Hematopoietic multipotent progenitor cell (in vitro differentiated cells): ENCODE measurements at regions not wholly inside any gene's neighbourhood (a gene's known extent, or its start where the extent isn't known, plus 50 kb on each side); places are given as distances from the start of the nearest gene placed in this dataset.
A peak's percentile ranks its signal among the peaks of the same experiment; 100 is the strongest.

Source experiments
- DNase-seq, 3 donors: peaks; one replicate each; pipeline ENCODE4 v3.0.0-alpha.2; 2011 to 2015; ENCODE audit warnings: low read depth in 2 of 3, low spot score in 2 of 3

DNA sequence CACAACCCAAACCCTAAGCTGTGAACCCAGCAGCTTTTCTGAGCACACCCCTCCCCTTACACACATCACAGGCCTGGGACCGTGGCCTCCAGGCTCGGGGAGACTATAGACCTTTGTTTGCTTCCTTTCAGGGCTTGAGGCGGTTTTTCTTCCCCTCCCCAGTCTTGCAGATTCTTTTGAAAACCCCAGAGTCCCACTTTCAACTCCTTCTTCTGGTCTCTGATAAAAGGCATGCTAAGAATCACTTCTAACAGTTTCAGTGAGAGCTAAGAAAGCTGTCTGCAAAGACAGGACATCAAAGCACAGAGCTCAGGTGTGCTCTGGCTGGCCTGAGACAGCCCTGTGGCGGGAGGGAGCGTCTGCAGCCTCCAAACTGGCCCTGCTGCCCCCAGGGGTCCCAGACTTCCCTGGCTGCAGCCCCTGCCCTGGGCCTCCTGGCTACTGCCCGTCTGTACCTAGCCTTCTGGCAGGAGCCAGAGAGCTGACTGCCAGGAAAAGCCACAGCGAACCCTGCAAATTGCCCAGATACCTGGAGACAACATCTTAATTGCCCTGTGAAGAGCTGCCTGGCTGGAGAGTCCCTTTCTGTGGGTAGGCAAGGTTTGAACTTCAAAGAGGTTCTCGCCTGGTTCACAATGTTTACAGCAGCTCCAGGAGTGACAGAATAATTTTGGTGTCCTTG is 138.9 kb downstream of the GADD45G start:
- DNase-seq = peak in 2 of 3 donors; percentile 35 to 43

DNA sequence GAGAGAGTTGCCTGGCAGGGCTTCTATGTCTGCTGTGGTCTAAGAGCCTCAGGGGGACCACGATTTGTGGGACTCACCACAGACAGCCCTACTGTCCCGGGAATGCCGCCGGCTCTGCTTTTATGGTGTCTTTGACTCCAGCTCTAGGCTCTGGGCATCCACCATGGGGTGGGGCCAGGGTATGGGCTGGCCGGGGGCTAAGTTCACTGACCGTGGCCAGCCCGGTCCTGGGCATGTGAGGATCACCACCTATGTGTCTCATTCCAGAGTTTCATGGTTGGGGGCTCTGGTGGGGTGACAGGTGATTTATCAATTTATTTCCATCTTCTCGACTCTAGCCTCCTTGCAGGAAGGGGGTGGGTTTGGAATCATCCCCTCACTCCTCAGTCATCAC is 139.4 kb downstream of the GADD45G start:
- no peak for DNase-seq

DNA sequence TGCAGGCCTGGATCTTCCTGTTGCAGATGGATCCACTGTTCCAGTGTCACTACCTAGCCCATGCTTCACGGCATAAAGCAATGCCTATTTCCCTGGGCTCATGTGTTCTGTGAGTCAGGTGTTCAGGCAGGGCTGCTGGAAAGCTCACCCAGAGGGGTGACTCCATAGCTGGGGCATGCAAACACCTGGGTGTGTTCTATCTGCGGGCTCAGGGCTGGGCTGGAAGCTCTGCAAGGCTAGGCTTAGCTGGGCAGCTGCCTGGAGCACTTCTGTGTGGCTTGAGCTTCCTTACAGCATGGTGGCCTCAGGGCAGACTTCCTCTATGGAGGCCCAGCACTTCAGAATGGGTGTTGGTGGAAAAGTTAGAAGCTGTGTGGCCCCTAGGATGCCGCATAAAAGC is 139.9 kb downstream of the GADD45G start:
- DNase-seq = no peak

DNA sequence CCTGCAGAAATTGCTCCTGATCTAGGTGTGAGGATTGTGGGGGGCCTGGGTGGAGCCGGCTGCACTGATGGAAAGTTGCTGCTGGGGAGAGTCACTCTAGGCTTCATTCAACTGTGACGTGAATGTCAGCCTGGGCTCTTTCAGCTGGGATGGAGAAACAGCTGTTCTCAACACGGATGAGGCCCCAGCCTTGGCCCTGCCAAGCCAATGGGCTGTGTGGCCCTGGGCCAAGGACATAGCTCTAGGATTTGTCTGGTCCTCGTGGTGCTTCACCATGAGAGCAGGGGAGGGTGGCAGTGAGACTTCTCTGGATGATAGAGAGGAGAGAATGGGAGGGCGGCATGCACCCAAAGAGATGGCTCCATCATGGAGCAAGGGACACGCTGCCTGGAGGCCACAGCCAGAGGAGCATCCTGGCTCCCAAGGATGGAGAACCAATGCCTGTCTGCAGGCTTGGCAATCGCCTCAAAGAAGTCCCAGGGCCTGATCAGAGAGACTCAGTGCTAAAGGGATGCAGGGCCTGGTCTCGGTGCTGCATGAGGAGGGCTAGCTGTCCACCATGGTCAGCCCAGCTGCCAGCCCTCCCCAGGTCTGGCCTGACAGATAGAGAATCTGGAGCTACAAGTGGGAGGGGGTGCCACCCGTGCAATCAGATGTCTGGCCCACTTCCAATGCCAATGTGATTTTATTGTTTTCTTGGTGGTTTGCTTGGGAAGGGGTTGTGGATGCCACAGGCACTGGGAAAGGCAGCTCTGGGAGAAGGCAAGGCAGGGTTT is 141.0 kb downstream of the GADD45G start:
- DNase-seq = no peak

DNA sequence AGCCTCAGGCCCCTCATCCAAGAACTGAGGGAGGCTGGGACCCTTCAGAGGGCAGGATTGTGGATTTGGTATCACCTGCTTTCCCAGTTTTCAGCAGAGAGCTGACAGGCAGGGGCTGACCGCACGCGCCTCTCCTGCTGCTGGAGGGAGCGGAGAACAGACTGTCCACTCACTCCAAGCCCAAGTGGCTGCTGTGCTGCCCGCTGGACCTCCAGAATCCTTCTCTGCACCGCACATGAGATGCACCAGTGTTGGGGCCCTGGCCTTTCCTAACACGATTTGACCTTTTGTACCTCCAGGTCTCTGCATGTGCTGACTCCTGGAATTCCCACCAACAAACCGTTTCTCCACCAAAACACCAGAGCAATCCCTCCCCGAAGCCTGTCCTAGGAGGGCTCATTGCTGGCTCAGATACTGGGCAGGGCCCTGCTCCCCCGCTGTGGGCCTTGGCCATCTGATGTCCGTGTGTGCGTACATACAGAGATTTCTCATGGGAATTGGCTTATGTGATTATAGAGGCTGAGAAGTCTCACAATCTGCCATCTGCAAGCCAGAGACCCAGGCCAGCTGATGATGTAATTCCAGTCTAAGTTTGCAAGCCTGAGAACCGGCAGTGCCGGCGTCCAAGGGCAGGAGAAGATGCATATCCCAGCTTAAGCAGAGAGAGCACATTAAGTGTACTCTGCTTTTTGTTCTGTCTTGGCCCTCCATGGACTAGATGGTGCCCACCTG is 141.7 kb downstream of the GADD45G start:
- no peak for DNase-seq

DNA sequence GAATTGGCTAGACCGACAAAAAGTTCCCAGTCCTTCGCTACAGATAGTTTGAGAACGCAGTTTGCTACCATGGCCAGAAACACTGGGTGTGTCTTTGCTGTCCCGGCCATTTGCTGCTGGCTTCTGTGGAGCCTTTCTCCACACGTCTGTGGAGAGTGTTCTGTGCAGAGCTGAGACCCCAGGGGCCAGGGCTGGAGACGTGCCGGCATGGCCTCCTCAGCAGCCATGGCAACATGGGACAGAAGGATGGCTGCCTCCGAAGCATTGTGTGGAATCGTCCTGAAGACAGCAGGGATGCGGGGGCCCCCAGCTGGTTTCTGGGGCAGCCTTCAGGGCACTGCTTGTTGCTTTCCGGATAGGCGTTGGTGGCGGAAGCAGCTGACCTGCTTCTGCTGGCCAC is 142.8 kb downstream of the GADD45G start:
- DNase-seq = no peak

DNA sequence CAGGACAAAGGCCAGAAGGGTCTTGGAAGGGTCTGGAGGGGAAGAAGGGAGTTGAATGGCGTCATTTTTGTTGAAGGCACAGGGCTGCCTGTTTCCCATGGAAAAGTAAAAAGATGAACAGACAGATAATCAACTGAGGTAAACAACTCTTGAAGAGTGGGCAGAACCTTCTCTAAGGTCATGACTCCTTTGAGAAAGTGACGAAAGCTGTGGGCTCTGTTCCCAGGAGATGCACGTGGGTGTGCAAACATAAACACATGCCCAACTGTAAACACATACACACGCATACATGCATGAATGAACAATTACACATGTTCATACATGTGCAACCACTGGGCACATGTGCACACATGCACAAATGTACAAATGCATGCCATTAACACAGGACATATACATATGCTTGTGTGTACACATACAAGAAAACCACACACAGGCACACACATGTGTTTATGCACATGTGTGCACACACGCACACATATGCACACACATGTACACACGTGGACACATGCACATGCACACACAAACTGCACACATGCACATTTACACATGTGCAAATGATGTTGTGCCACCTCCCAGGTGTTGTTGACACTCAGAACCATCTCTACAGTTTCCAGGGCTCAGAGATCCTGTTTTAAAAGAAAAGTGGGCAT is 143.3 kb downstream of the GADD45G start:
- no peak for DNase-seq

GRCh38 chr9:89748831-89749499 is 144.2 kb downstream of the GADD45G start:
- DNase-seq = no peak

GRCh38 chr9:89749500-89750116 is 144.8 kb downstream of the GADD45G start:
- DNase-seq = no peak

- DNase-seq = no peak
These were observed 145.4 kb downstream of the GADD45G start for GRCh38 chr9:89750117-89750791.

DNA sequence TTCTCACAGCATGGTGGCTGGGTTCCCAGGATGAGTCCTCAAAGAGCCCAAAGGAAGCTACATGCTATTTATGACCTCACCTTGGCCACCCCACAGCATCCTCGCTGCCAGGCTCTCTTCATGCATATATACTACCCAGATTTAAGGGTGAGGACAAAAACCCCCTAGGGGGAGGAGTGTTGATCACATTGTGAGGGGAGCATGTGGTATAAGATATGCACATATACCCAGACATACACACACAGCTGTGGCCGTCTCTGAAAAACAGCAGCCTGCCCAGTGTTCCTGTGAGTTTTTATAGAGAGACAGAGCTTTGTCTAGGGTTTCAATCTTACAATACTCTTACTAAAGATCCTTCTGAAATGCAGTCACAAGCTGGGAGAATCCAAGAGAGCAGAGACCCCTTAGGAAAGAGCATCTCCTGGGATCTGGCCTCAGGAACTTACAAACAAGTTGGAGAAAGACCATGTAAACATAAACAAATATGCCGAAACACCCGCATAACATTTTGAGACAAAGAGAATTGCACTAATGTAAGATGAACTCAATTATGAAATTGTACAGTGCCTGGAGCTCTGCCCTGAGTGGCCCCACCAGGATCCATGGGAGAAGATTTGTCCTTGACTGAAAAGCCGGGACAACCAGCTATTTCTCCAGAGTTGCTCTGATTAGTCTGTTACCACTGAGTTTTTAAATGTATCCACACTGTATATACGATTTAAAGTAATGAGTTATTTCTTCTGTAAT is 146.4 kb downstream of the GADD45G start:
- no peak for DNase-seq

DNA sequence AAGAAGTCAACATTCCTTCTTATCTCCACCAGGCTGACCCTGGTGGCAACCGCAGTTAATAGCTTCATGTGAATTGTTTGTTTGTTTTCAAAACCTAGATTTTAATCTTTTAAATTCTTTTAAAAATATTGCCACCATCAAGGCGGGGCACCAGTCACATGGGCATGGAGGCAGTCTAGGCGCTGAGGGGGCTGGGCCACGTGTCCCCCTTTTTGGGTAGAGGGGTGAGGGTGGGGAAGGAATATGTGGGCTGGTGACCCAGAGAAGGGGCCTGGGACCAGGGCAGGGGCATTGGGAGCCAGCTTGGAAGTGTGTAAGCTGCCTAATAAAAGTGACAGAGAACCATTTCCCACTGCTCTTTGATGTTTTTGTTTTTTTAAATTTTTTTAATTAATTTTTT is 147.3 kb downstream of the GADD45G start:
- DNase-seq = no peak

- DNase-seq = no peak
These were observed 148.8 kb downstream of the GADD45G start for GRCh38 chr9:89753472-89754055.

DNA sequence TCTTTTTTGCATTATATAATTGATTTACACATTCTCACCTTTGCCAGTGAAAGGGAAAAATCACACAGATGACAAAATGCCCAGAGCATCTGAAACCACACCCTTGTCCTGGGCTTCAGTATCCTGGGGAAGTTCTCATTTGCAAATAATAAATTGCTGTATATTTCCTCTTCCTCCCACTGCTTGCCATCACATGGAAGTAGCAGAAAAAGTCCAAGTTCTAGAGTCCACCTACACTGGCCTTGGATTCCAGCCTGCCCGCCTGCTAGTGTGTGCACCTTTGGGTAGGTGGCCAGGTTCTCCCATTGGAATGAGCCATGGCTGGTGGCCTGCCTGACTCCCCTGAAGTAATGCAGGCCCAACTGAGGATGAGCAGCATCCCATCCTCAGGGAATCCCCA is 149.4 kb downstream of the GADD45G start:
- no peak for DNase-seq

- DNase-seq = no peak
These were observed 151.0 kb downstream of the GADD45G start for GRCh38 chr9:89755821-89756220.

- no peak for DNase-seq
These were observed 152.2 kb downstream of the GADD45G start for GRCh38 chr9:89756891-89757537.

DNA sequence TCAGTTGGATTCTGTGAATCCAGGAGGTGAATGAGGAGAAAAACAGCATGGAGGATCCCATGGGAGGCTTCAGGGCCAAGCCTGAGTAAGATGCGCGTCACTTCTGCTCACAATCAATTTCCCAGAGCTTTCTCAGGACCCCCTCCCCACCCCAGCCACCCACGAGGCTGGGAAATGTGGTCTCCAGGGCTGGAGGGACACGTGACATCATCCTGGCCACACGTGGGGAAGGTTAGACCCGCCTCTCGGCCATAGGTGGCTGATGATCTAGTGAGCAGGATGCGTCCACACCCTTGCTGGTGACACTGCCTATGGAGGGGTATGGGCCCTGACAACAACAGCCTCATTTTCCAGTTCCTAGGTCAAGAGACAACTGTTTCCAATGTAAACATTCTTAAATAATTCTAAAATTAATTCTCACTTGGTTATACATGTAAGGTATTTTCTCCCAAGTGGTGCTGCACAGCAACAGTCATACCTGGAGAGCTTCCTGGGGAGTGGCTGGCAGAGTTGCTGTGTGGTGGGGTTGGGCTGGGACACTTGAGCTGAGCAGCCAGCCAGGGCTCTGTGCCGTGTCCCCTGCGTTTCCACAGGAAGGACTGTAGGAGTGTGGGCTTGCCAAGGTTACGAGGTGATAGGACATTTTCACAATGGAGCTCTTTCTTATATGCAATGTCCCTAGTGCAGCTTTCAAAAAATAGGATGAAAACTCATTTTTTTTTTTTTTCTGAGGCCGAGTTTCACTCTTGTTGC is 153.1 kb downstream of the GADD45G start:
- DNase-seq = no peak
